H1 (cell line): ENCODE measurements at regions not wholly inside any gene's neighbourhood (a gene's known extent, or its start where the extent isn't known, plus 50 kb on each side); places are given as distances from the start of the nearest gene placed in this dataset.

Experiments
- CTCF ChIA-PET: fragments of 300-600 bp; sonication (Branson Sonifier 250); formaldehyde crosslinking; loops from one replicate; lab custom pipeline; 2021; ENCODE audit not compliant: partially characterized antibody; lab: Charles Lee
- POLR2A ChIA-PET: fragments of 300-600 bp; sonication (Branson Sonifier 250); formaldehyde crosslinking; loops from one replicate; lab custom pipeline; 2021; ENCODE audit warnings: inconsistent platforms; ENCODE audit not compliant: partially characterized antibody; lab: Charles Lee
- DNase-seq, 2 experiments: peaks; one replicate each; pipeline versions ENCODE4 v3.0.0 to v3.0.0-alpha.2; 2010 to 2022; ENCODE audit warnings: low spot score in 2 of 2, low read depth in 1 of 2, mixed read lengths in 1 of 2
- FAIRE-seq: peaks from 2 replicates; lab custom pipeline; 2011; peaks lifted over from hg19 to GRCh38; lab: Jason Lieb, UNC
- H2AFZ ChIP-seq: 2 replicates; pipeline ENCODE4 v1.8.1; 2012; ENCODE audit warnings: low read length, inconsistent platforms
- H2AK5ac ChIP-seq: 2 replicates; pipeline ENCODE4 v1.6.1; 2013; ENCODE audit warnings: low read depth, low read length
- H2BK120ac ChIP-seq: replicated peaks from 2 replicates; pipeline ENCODE3; 2013; ENCODE audit warnings: low read depth, low read length, inconsistent platforms
- H2BK12ac ChIP-seq: 2 replicates; pipeline ENCODE4 v1.6.1; 2013; ENCODE audit warnings: low read depth, low read length
- H2BK15ac ChIP-seq: 2 replicates; pipeline ENCODE4 v1.6.1; 2013; ENCODE audit warnings: low read length
- H2BK20ac ChIP-seq: 2 replicates; pipeline ENCODE4 v1.6.1; 2013; ENCODE audit warnings: low read length
- H2BK5ac ChIP-seq: 2 replicates; pipeline ENCODE4 v1.6.1; 2013; ENCODE audit warnings: low read depth, low read length
- H3K14ac ChIP-seq: 2 replicates; pipeline ENCODE4 v1.6.1; 2013; ENCODE audit warnings: inconsistent platforms; ENCODE audit not compliant: insufficient read length
- H3K18ac ChIP-seq: 2 replicates; pipeline ENCODE4 v1.6.1; 2013; ENCODE audit warnings: low read length; ENCODE audit errors: extremely low read depth
- H3K23ac ChIP-seq: 2 replicates; pipeline ENCODE4 v1.6.1; 2013; ENCODE audit warnings: inconsistent platforms; ENCODE audit not compliant: insufficient read length
- H3K23me2 ChIP-seq: 2 replicates; pipeline ENCODE4 v1.6.1; 2013; ENCODE audit warnings: low read depth, low read length
- H3K27ac ChIP-seq: 2 replicates; pipeline ENCODE4 v1.6.1; 2011; ENCODE audit warnings: low read depth, low read length, inconsistent platforms
- H3K27me3 ChIP-seq, 4 experiments: replicated peaks in 1 of 4; 1 replicate in 1 of 4; 2 replicates in 3 of 4; pipeline versions ENCODE4 v1.6.1 to v1.8.1; 2011 to 2013; ENCODE audit warnings: low read length in 3 of 4, mild to moderate bottlenecking in 3 of 4, inconsistent platforms in 2 of 4, mixed read lengths in 2 of 4, moderate library complexity in 1 of 4; ENCODE audit not compliant: control insufficient read depth in 3 of 4, insufficient read depth in 3 of 4; ENCODE audit errors: extremely low read depth in 1 of 4
- H3K36me3 ChIP-seq, 4 experiments: 2 replicates each; pipeline versions ENCODE4 v1.6.1 to v1.8.1; 2011 to 2013; ENCODE audit warnings: mild to moderate bottlenecking in 4 of 4, low read length in 3 of 4, moderate library complexity in 2 of 4, control low read depth in 1 of 4, inconsistent platforms in 1 of 4; ENCODE audit not compliant: insufficient read depth in 4 of 4, control insufficient read depth in 2 of 4
- H3K4ac ChIP-seq: replicated peaks from 2 replicates; pipeline ENCODE3; 2013; ENCODE audit warnings: low read length, low read depth, mixed read lengths, inconsistent platforms; ENCODE audit not compliant: insufficient read length
- H3K4me1 ChIP-seq, 4 experiments: replicated peaks in 1 of 4; 1 replicate in 1 of 4; 2 replicates in 3 of 4; pipeline versions ENCODE4 v1.6.1 to v1.8.1; 2011 to 2013; ENCODE audit warnings: low read length in 3 of 4, inconsistent platforms in 2 of 4, mixed read lengths in 1 of 4; ENCODE audit not compliant: insufficient read depth in 4 of 4, control insufficient read depth in 3 of 4
- H3K4me2 ChIP-seq, 2 experiments: 2 replicates each; pipeline versions ENCODE4 v1.6.1 to v1.8.1; 2011 to 2013; ENCODE audit warnings: low read depth in 2 of 2, low read length in 2 of 2, control low read depth in 1 of 2, inconsistent platforms in 1 of 2, mild to moderate bottlenecking in 1 of 2; ENCODE audit not compliant: insufficient read depth in 1 of 2
- H3K4me3 ChIP-seq, 4 experiments: fragments of 200-600, 300-600 bp in 1 of 4; sonication (generic), shearing (Covaris generic), sonication (Bioruptor Twin) in 1 of 4; 2 replicates each; pipeline versions ENCODE4 v1.5.1 to v1.8.1; 2011 to 2016; ENCODE audit warnings: low read length in 4 of 4, low read depth in 3 of 4, control low read depth in 2 of 4, inconsistent platforms in 2 of 4, mild to moderate bottlenecking in 2 of 4, mixed read lengths in 1 of 4, moderate library complexity in 1 of 4; ENCODE audit not compliant: insufficient read depth in 2 of 4; ENCODE audit errors: extremely low read depth in 1 of 4
- H3K56ac ChIP-seq: replicated peaks from 2 replicates; pipeline ENCODE3; 2013; ENCODE audit warnings: low read depth, mild to moderate bottlenecking, mixed read lengths, low read length, inconsistent platforms; ENCODE audit not compliant: insufficient read length
- H3K79me1 ChIP-seq: 2 replicates; pipeline ENCODE4 v1.6.1; 2013; ENCODE audit warnings: low read depth, low read length, control low read depth
- H3K79me2 ChIP-seq, 2 experiments: 2 replicates each; pipeline versions ENCODE4 v1.6.1 to v1.8.1; 2012 to 2013; ENCODE audit warnings: low read length in 2 of 2, mild to moderate bottlenecking in 2 of 2, inconsistent platforms in 1 of 2; ENCODE audit not compliant: insufficient read depth in 2 of 2, control insufficient read depth in 1 of 2
- H3K9ac ChIP-seq, 4 experiments: replicated peaks in 1 of 4; 1 replicate in 1 of 4; 2 replicates in 3 of 4; pipeline versions ENCODE4 v1.6.1 to v1.8.1; 2011 to 2013; ENCODE audit warnings: low read depth in 3 of 4, low read length in 3 of 4, control low read depth in 2 of 4, mild to moderate bottlenecking in 2 of 4, moderate library complexity in 2 of 4, inconsistent platforms in 1 of 4; ENCODE audit errors: extremely low read depth in 1 of 4
- H3K9me3 ChIP-seq, 2 experiments: 2 replicates each; pipeline versions ENCODE4 v1.6.1 to v1.8.1; 2012 to 2013; ENCODE audit warnings: mild to moderate bottlenecking in 2 of 2, moderate library complexity in 2 of 2, control low read depth in 1 of 2, inconsistent platforms in 1 of 2, low read depth in 1 of 2, low read length in 1 of 2, mixed read lengths in 1 of 2; ENCODE audit not compliant: insufficient read depth in 2 of 2
- H4K20me1 ChIP-seq, 2 experiments: replicated peaks in 1 of 2; 2 replicates each; pipeline versions ENCODE3 to v1.8.1; 2011 to 2013; ENCODE audit warnings: inconsistent platforms in 2 of 2, low read length in 2 of 2, mild to moderate bottlenecking in 1 of 2; ENCODE audit not compliant: insufficient read depth in 2 of 2, control insufficient read depth in 1 of 2
- H4K5ac ChIP-seq: 2 replicates; pipeline ENCODE4 v1.6.1; 2013; ENCODE audit warnings: low read length, low read depth, mixed read lengths, inconsistent platforms; ENCODE audit not compliant: insufficient read length
- H4K8ac ChIP-seq: 2 replicates; pipeline ENCODE4 v1.8.0; 2013; ENCODE audit warnings: mild to moderate bottlenecking, moderate library complexity, low read length, inconsistent platforms; ENCODE audit not compliant: insufficient read depth; ENCODE audit errors: extremely low read depth
- H4K91ac ChIP-seq: replicated peaks from 2 replicates; pipeline ENCODE3; 2013; ENCODE audit warnings: low read length, mixed read lengths, inconsistent platforms; ENCODE audit not compliant: insufficient read length
- BRCA1 ChIP-seq: IDR thresholded peaks from 2 replicates; pipeline ENCODE4 v1.6.1; 2012; ENCODE audit warnings: low read depth, low read length, improper control_type of control experiment
- TAF1 ChIP-seq: IDR thresholded peaks from 2 replicates; pipeline ENCODE4 v1.6.1; 2011; ENCODE audit warnings: mild to moderate bottlenecking, low read depth, low read length
- WGBS, 2 experiments: shearing (Covaris generic) in 1 of 2; methylation state at CpG; one replicate each; pipeline versions ENCODE4 v1.1.6 to v1.1.7; 2013 to 2015; ENCODE audit warnings: low lambda C conversion rate in 2 of 2, mixed read lengths in 2 of 2, inconsistent platforms in 1 of 2, low coverage in 1 of 2, missing lambda C conversion rate in 1 of 2; ENCODE audit not compliant: insufficient replicate concordance in 2 of 2, insufficient coverage in 1 of 2, insufficient read length in 1 of 2; ENCODE audit errors: extremely low coverage in 1 of 2, missing lambda C conversion rate in 1 of 2; 5-methylcytosine and 5-hydroxymethylcytosine counted together

GRCh38 chr14:85052646-85053045 lies 477.3 kb upstream of the FLRT2 start:
- Histone ChIP-seq H2BK12ac (no peak overlapping the region), H2BK15ac (no peak overlapping the region), H3K23me2 (no peaks in the 10 kb centered on the region), H3K23ac (no peak overlapping the region), H3K79me1 (no peaks in the 10 kb centered on the region), H3K4ac (no peak overlapping the region), H4K8ac (no peak overlapping the region), H2BK5ac (no peak overlapping the region), H3K4me2 (no peak overlapping the region), H4K91ac (no peak overlapping the region), H3K18ac (no peak overlapping the region), H4K20me1 (no peaks in the 10 kb centered on the region), H3K36me3 (peaks cover 0 to 2% (median 0%) of the 10 kb centered on the region in 4 experiments; a peak in 1 of 8 replicates), H2AFZ (no peak overlapping the region), H3K4me3 (no peak overlapping the region), H3K56ac (no peak overlapping the region), H2BK120ac (no peak overlapping the region), H3K9ac (no peak overlapping the region), H3K79me2 (no peaks in the 10 kb centered on the region), H3K4me1 (no peaks in the 10 kb centered on the region), H3K27ac (no peak overlapping the region)
- FAIRE-seq (no peak), DNase-seq (no peak)
- 94% methylated on average over 2 of the region's 2 CpGs; no CpG with 5 or more reads in 1 of the 2 experiments for WGBS, 2 experiments
- TF ChIP-seq TAF1, result no peak
- no peak for TF ChIP-seq BRCA1
- TF ChIP-seq, all 59 proteins: peak for 0
- Histone ChIP-seq H4K5ac (no peak overlapping the region), H3K27me3 (no peaks in the 10 kb centered on the region), H2AK5ac (no peak overlapping the region), H3K14ac (no peak overlapping the region), H3K9me3 (peaks cover 14 to 16% of the 10 kb centered on the region in 2 experiments), H2BK20ac (no peak overlapping the region)
- ChIA-PET POLR2A (no interaction called here), CTCF (no interaction called here)
